Right lobe of liver (tissue), 6 donors: ENCODE measurements at regions not wholly inside any gene's neighbourhood (a gene's known extent, or its start where the extent isn't known, plus 50 kb on each side); places are given as distances from the start of the nearest gene placed in this dataset.

ENCODE experiments used
- ATAC-seq, 4 donors: fragments of 200-7000 bp; cut with Tn5 transposase; one replicate each; pipeline ENCODE4 v1.9.1; 2020; ENCODE audit warnings: mild to moderate bottlenecking in 4 of 4, moderate library complexity in 4 of 4
- DNase-seq, 3 donors: peaks; one replicate each; pipeline ENCODE4 v3.0.0-alpha.2; 2020
- H3K27ac ChIP-seq, 3 donors: fragments of 200-600 bp; one replicate each; pipeline ENCODE4 v1.8.0; 2022
- H3K27me3 ChIP-seq, 2 donors: fragments of 200-600 bp; one replicate each; pipeline ENCODE4 v1.8.0; 2022
- H3K36me3 ChIP-seq, 4 donors: fragments of 200-600 bp; sonication (generic) in 1 of 4; one replicate each; pipeline versions ENCODE4 v1.5.1 to v1.8.0; 2017 to 2022; ENCODE audit warnings: control low read depth in 1 of 4
- H3K4me1 ChIP-seq, 4 donors: fragments of 200-600 bp; sonication (generic) in 1 of 4; one replicate each; pipeline versions ENCODE4 v1.5.1 to v1.8.0; 2017 to 2022; ENCODE audit warnings: control low read depth in 1 of 4
- H3K4me3 ChIP-seq, 3 donors: fragments of 200-600 bp; one replicate each; pipeline ENCODE4 v1.8.0; 2022
- H3K9me3 ChIP-seq, 4 donors: fragments of 200-600 bp; sonication (generic) in 1 of 4; one replicate each; pipeline versions ENCODE4 v1.5.1 to v1.8.0; 2017 to 2022; ENCODE audit warnings: control low read depth in 1 of 4
- POLR2A ChIP-seq: fragments of 450-650 bp; IDR thresholded peaks from one replicate; pipeline ENCODE4 v1.6.1; 2017; ENCODE audit warnings: antibody characterized with exemption, mild to moderate bottlenecking
- WGBS: methylation state at CpG from one replicate; pipeline ENCODE4 v1.1.6; 2018; ENCODE audit warnings: low coverage, low lambda C conversion rate; ENCODE audit not compliant: insufficient coverage; ENCODE audit errors: missing lambda C conversion rate; 5-methylcytosine and 5-hydroxymethylcytosine counted together
- intact Hi-C, 2 donors: fragments of 100-400 bp; cut with DNase I; formaldehyde crosslinking; loops; one replicate each; pipeline versions ENCODE4 v1.11.2 to v1.14.1; 2022
- TF ChIP-seq, protein P1 (sequence below), 4 donors: fragments of 200-600 bp in 3 of 4; fragments of 450-650 bp in 1 of 4; IDR thresholded peaks; one replicate each; pipeline versions ENCODE4 v1.5.1 to v1.8.0; 2016 to 2022; ENCODE audit warnings: antibody characterized with exemption in 4 of 4, mild to moderate bottlenecking in 2 of 4
- donor health status: DM: no; HTN: yes; CAD: no.
- donor health status: DM: no; HTN: no; CAD: no.
- donor health status: DM: no; HTN: no; CAD: no.
- donor health status: DM: no; HTN: yes; CAD: no.
- donor health status: DM: no; HTN: yes; CAD: no.

DNA sequence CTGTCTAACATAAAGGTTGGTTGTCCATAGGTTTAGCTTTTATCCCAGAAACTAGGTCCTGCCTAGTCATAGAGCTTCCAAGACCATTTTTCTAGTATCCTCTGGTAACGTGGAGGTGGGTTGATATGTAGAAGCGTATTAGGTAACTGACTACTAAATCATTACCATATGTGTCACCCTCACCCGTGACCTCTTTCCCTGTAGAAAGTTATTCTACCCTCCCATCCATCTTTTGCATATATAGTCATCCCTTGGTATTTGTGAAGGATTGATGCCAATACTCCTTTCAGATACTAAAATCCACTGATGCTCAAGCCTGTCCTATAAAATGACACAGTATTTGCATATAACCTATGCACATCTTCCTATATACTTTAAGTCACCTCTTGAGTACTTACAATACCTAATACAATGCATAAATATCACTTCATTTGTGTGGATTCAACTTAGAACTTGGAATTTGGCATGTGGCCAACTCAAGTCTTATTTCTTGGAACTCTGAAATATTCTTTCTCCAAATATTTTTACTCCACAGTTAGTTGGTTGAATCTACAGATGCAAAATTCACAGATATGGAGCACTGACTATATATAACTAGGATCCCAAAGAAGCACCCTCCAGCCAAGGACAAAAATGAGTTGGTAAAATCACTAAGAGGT is 497.0 kb upstream of the TENM4 start:
- intact Hi-C loops, result no loop called here
- TF ChIP-seq, protein P1, sequence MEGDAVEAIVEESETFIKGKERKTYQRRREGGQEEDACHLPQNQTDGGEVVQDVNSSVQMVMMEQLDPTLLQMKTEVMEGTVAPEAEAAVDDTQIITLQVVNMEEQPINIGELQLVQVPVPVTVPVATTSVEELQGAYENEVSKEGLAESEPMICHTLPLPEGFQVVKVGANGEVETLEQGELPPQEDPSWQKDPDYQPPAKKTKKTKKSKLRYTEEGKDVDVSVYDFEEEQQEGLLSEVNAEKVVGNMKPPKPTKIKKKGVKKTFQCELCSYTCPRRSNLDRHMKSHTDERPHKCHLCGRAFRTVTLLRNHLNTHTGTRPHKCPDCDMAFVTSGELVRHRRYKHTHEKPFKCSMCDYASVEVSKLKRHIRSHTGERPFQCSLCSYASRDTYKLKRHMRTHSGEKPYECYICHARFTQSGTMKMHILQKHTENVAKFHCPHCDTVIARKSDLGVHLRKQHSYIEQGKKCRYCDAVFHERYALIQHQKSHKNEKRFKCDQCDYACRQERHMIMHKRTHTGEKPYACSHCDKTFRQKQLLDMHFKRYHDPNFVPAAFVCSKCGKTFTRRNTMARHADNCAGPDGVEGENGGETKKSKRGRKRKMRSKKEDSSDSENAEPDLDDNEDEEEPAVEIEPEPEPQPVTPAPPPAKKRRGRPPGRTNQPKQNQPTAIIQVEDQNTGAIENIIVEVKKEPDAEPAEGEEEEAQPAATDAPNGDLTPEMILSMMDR (IDR thresholded peaks at IDR 0.05), result no peak
- no peak for TF ChIP-seq POLR2A

DNA sequence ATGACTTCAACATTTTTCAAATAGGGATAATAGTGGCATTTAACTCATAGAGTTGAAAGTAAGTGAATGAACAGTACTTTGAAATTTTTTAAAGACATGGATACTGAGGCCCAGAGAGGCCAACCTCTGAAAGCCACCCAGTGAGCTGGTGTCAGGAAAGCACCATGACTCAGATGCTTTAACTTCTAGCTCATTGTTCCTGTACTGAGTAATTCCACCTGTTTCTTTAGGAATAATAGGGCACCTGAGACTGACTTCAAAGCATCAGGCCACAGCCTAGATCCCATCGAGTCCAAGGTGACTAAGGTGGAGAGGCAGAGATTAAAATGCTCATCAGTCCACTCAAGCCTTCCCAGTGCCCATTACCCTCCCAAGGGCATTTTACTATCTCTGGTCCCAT is 491.8 kb upstream of the TENM4 start:
- Histone ChIP-seq H3K9me3 (no peaks in the 10 kb centered on the region), H3K4me1 (no peaks in the 10 kb centered on the region), H3K27me3 (no peaks in the 10 kb centered on the region), H3K4me3 (no peak overlapping the region), H3K27ac (no peak overlapping the region), H3K36me3 (no peaks in the 10 kb centered on the region)
- TF ChIP-seq, protein P1 (IDR thresholded peaks at IDR 0.05), result no peak
- no peak for TF ChIP-seq POLR2A
- 50% methylated on average over 1 of the region's 1 CpG for WGBS
- intact Hi-C loops, result no loop called here
- no peak for DNase-seq
- no peak for ATAC-seq

More for the DNA sequence above, 497.0 kb upstream of the TENM4 start:
- H3K27ac ChIP-seq, result no peak overlapping the region
- no peak for DNase-seq
- no peaks in the 10 kb centered on the region for H3K4me1 ChIP-seq
- no peaks in the 10 kb centered on the region for H3K36me3 ChIP-seq
- H3K9me3 ChIP-seq, result no peaks in the 10 kb centered on the region
- WGBS, result 43% methylated on average over 3 of the region's 3 CpGs
- no peaks in the 10 kb centered on the region for H3K27me3 ChIP-seq
- ATAC-seq, result no peak
- H3K4me3 ChIP-seq, result no peak overlapping the region

DNA sequence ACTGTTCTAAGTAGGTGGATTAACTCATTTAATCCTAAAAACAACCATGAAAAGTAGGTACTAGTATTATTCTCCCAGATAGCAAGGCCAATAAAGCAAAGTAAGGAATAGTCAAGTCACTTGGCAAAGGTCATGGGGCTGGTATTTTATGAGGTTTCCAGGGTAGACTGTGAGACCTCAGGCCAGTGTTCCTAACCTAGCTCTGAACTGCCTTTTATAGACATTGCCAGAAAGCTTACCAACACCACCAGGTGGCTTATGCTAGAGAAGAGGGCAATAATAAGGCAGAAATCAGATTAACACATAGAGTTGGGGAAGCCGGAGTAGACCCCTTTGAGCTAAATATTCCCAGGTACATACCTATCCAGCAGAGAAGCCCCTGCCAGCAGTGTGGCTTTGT is 490.9 kb upstream of the TENM4 start:
- WGBS, result 57% methylated on average over 1 of the region's 1 CpG
- ATAC-seq (no peak), DNase-seq (no peak)
- no peaks in the 10 kb centered on the region for H3K27me3 ChIP-seq
- no peak for TF ChIP-seq POLR2A
- TF ChIP-seq, protein P1 (IDR thresholded peaks at IDR 0.05), result no peak
- H3K27ac ChIP-seq, result no peak overlapping the region
- intact Hi-C loops, result no loop called here
- no peak overlapping the region for H3K4me3 ChIP-seq
- no peaks in the 10 kb centered on the region for H3K4me1 ChIP-seq
- no peaks in the 10 kb centered on the region for H3K9me3 ChIP-seq
- no peaks in the 10 kb centered on the region for H3K36me3 ChIP-seq

DNA sequence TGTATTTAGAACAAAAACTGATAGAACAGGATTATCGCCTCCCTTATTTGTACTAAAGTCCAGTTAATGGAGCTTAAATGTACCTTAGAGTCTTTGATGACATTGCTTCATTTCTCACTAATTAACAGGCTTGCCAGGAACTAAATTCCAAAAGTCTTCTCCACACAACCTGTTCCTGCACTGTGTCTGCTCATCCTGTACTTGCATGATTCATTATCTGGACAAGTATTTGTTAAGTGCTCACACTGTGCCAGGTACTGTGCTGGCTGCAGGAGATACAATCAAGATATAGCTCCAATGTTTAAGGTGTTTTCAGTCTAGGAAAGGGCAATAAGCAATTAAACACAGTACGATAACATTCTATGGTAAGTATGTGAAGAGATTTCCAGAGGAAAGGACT is 485.9 kb upstream of the TENM4 start:
- Histone ChIP-seq H3K4me3 (no peak overlapping the region), H3K36me3 (no peaks in the 10 kb centered on the region), H3K27ac (no peak overlapping the region), H3K4me1 (no peaks in the 10 kb centered on the region), H3K9me3 (no peaks in the 10 kb centered on the region), H3K27me3 (no peaks in the 10 kb centered on the region)
- ATAC-seq (no peak), DNase-seq (no peak)
- TF ChIP-seq, protein P1 (IDR thresholded peaks at IDR 0.05), result no peak
- TF ChIP-seq POLR2A, result no peak
- intact Hi-C loops, result no loop called here
- WGBS, result 58% methylated on average over 2 of the region's 2 CpGs

DNA sequence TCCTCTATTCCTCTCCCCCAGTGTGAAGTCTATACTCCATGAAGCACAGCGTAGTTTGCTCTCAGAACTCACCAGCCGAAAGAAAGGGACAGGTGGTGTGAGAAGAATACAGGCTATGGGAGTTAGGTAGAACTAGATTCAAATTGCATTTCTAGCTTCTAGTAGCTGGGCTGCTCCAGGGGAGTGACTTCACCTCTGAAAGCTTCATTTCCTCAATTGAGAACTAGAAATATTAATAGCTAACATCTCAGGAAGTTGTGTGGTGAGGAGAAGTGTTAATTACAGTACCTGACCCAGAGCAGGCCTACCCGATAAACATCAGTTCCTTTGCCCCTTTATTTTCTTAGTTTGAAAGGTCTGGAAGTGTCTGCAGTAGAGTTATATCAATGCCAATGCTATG is 484.7 kb upstream of the TENM4 start:
- H3K4me3 ChIP-seq, result no peak overlapping the region
- H3K36me3 ChIP-seq, result no peaks in the 10 kb centered on the region
- ATAC-seq, result no peak
- no peak overlapping the region for H3K27ac ChIP-seq
- intact Hi-C loops, result no loop called here
- H3K4me1 ChIP-seq, result no peaks in the 10 kb centered on the region
- H3K27me3 ChIP-seq, result no peaks in the 10 kb centered on the region
- no peaks in the 10 kb centered on the region for H3K9me3 ChIP-seq
- no peak for DNase-seq
- no peak for TF ChIP-seq POLR2A
- TF ChIP-seq, protein P1 (IDR thresholded peaks at IDR 0.05), result no peak
- 67% methylated on average over 3 of the region's 3 CpGs for WGBS
